PC-9 (cell line): ENCODE measurements at regions not wholly inside any gene's neighbourhood (a gene's known extent, or its start where the extent isn't known, plus 50 kb on each side); places are given as distances from the start of the nearest gene placed in this dataset.

ENCODE experiments used
- BruUV-seq: library from RNA; stranded (reverse); fragments of 400-500 nt; replicated peaks from 2 replicates; lab custom pipeline; 2021; lab: Mats Ljungman, UMichigan
- CTCF ChIA-PET: fragments of 300-600 bp; sonication (Branson Sonifier 250); formaldehyde crosslinking; loops from one replicate; lab custom pipeline; 2022; ENCODE audit warnings: antibody characterized with exemption; lab: Charles Lee
- POLR2A ChIA-PET: fragments of 300-600 bp; sonication (Branson Sonifier 250); formaldehyde crosslinking; loops from one replicate; lab custom pipeline; 2022; ENCODE audit warnings: antibody characterized with exemption; ENCODE audit not compliant: unreplicated experiment; lab: Charles Lee
- DNase-seq, 2 experiments: peaks; one replicate each; pipeline versions ENCODE4 v3.0.0 to v3.0.0-alpha.2; 2015 to 2022; ENCODE audit warnings: mixed read lengths in 1 of 2
- H2AFZ ChIP-seq: fragments of 200-600 bp; sonication (generic); 2 replicates; pipeline ENCODE4 v1.8.1; 2017; ENCODE audit warnings: antibody characterized with exemption
- H3F3A ChIP-seq: fragments of 200-600 bp; sonication (generic); 2 replicates; pipeline ENCODE4 v1.8.1; 2017; ENCODE audit warnings: antibody characterized with exemption, mild to moderate bottlenecking, low read depth; ENCODE audit not compliant: insufficient read depth
- H3K27ac ChIP-seq: fragments of 200-600 bp; sonication (generic); 2 replicates; pipeline ENCODE4 v1.6.1; 2016; ENCODE audit warnings: mixed run types
- H3K27me3 ChIP-seq: fragments of 200-600 bp; sonication (generic); 2 replicates; pipeline ENCODE4 v1.6.1; 2016; ENCODE audit warnings: low read depth, mixed run types; ENCODE audit not compliant: insufficient read depth
- H3K36me3 ChIP-seq: fragments of 200-600 bp; sonication (generic); 2 replicates; pipeline ENCODE4 v1.6.1; 2016; ENCODE audit warnings: low read depth, mixed run types
- H3K4me1 ChIP-seq: fragments of 200-600 bp; sonication (generic); replicated peaks from 2 replicates; pipeline ENCODE4 v1.6.1; 2016; ENCODE audit warnings: mixed run types; ENCODE audit not compliant: insufficient read depth
- H3K4me2 ChIP-seq: fragments of 200-600 bp; sonication (generic); 2 replicates; pipeline ENCODE4 v1.6.1; 2017; ENCODE audit warnings: mixed run types
- H3K4me3 ChIP-seq: fragments of 200-600 bp; sonication (generic); 2 replicates; pipeline ENCODE4 v1.6.1; 2016; ENCODE audit warnings: mixed run types
- H3K79me2 ChIP-seq: fragments of 200-600 bp; sonication (generic); 2 replicates; pipeline ENCODE4 v1.6.1; 2017; ENCODE audit warnings: low read depth, mixed run types
- H3K9me2 ChIP-seq: fragments of 200-600 bp; sonication (generic); 2 replicates; pipeline ENCODE4 v1.8.1; 2017; ENCODE audit warnings: mild to moderate bottlenecking; ENCODE audit not compliant: insufficient read depth
- H3K9me3 ChIP-seq: fragments of 200-600 bp; sonication (generic); 2 replicates; pipeline ENCODE4 v1.8.1; 2016; ENCODE audit warnings: low read depth; ENCODE audit not compliant: insufficient read depth
- H4K20me1 ChIP-seq: fragments of 200-600 bp; sonication (generic); 2 replicates; pipeline ENCODE4 v1.8.1; 2017; ENCODE audit not compliant: insufficient read depth
- CTCF ChIP-seq: fragments of 200-600 bp; sonication (generic); conservative IDR thresholded peaks from 2 replicates; pipeline ENCODE4 v1.6.1; 2017; ENCODE audit warnings: mixed run types, antibody characterized with exemption, mild to moderate bottlenecking, moderate library complexity
- EZH2 ChIP-seq: fragments of 200-600 bp; sonication (generic); IDR thresholded peaks from 2 replicates; pipeline ENCODE4 v1.8.0; 2017; ENCODE audit warnings: antibody characterized with exemption, low read depth
- intact Hi-C: fragments of 100-400 bp; cut with micrococcal nuclease; formaldehyde crosslinking; loops from one replicate; pipeline ENCODE4 v1.10.0; 2022; ENCODE audit not compliant: unreplicated experiment

- H3K9me2 ChIP-seq: no peaks in the 10 kb centered on the region
- BruUV-seq: no TSS peak
- CTCF ChIA-PET: no interaction called here
- H3K36me3 ChIP-seq: no peaks in the 10 kb centered on the region
- no peak overlapping the region for H3K27ac ChIP-seq
- 0 out of 2 replicates have a peak overlapping the region, but pooled peaks have one; percentile 38 for H3K4me2 ChIP-seq
- H3K79me2 ChIP-seq: no peaks in the 10 kb centered on the region
- no peaks in the 10 kb centered on the region for H3F3A ChIP-seq
- H4K20me1 ChIP-seq: no peaks in the 10 kb centered on the region
- 0 out of 2 replicates have a peak overlapping the region, but pooled peaks have one; percentile 33 for H2AFZ ChIP-seq
- H3K27me3 ChIP-seq: no peaks in the 10 kb centered on the region
- H3K9me3 ChIP-seq: no peaks in the 10 kb centered on the region
- no peaks in the 10 kb centered on the region for H3K4me1 ChIP-seq
- TF ChIP-seq CTCF (no peak), EZH2 (no peak)
- H3K4me3 ChIP-seq: no peak overlapping the region
- intact Hi-C loops: no loop called here
- POLR2A ChIA-PET: no interaction called here
- no peak for DNase-seq
These were observed 1548.2 kb upstream of the CELF4 start for GRCh38 chr18:39113790-39114189.

- no peaks in the 10 kb centered on the region for H3K9me3 ChIP-seq
- H3K4me2 ChIP-seq: no peak overlapping the region
- H3K27ac ChIP-seq: no peak overlapping the region
- intact Hi-C loops: no loop called here
- no peaks in the 10 kb centered on the region for H3K79me2 ChIP-seq
- H3K9me2 ChIP-seq: no peaks in the 10 kb centered on the region
- H3K36me3 ChIP-seq: no peaks in the 10 kb centered on the region
- POLR2A ChIA-PET: no interaction called here
- no peak for DNase-seq
- H3K4me3 ChIP-seq: no peak overlapping the region
- CTCF ChIA-PET: no interaction called here
- H3K4me1 ChIP-seq: no peaks in the 10 kb centered on the region
- TF ChIP-seq CTCF (no peak), EZH2 (no peak)
- H2AFZ ChIP-seq: no peak overlapping the region
- no peaks in the 10 kb centered on the region for H3F3A ChIP-seq
- H4K20me1 ChIP-seq: no peaks in the 10 kb centered on the region
- no peaks in the 10 kb centered on the region for H3K27me3 ChIP-seq
- BruUV-seq: no TSS peak
These were observed 1539.5 kb upstream of the CELF4 start for GRCh38 chr18:39105104-39105503.

GRCh38 chr18:39072970-39073369 lies 1507.4 kb upstream of the CELF4 start:
- ChIA-PET CTCF (no interaction called here), POLR2A (no interaction called here)
- H3K4me3 ChIP-seq: no peak overlapping the region
- H3K9me3 ChIP-seq: no peaks in the 10 kb centered on the region
- no peak overlapping the region for H3K27ac ChIP-seq
- H3K27me3 ChIP-seq: no peaks in the 10 kb centered on the region
- H4K20me1 ChIP-seq: no peaks in the 10 kb centered on the region
- DNase-seq: no peak
- no peaks in the 10 kb centered on the region for H3K36me3 ChIP-seq
- no peaks in the 10 kb centered on the region for H3K9me2 ChIP-seq
- no peak overlapping the region for H3K4me2 ChIP-seq
- H3F3A ChIP-seq: no peaks in the 10 kb centered on the region
- no peak overlapping the region for H2AFZ ChIP-seq
- BruUV-seq: no TSS peak
- TF ChIP-seq CTCF (no peak), EZH2 (no peak)
- H3K79me2 ChIP-seq: no peaks in the 10 kb centered on the region
- no peaks in the 10 kb centered on the region for H3K4me1 ChIP-seq
- intact Hi-C loops: no loop called here
